ENCODE measurements at regions not wholly inside any gene's neighbourhood (a gene's known extent, or its start where the extent isn't known, plus 50 kb on each side); places are given as distances from the start of the nearest gene placed in this dataset.

GRCh38 chr1:226813671-226814591, 56.5 kb upstream of the PSEN2 start:
- DNase-seq = no peak
- peak overlapping the region; percentile 68 for H3K9ac ChIP-seq (ENCODE audit: low read length)
- CTCF ChIA-PET = interaction anchor here (0.7 to 2.2 kb wide), 3 partner anchors 24 to 626 kb away, joined by 4 to 21 read pairs (median 5); no protein-coding TSS in a partner anchor

GRCh38 chr1:226810681-226811080, 59.7 kb upstream of the PSEN2 start:
- Histone ChIP-seq H3K27ac (ENCODE audit: low read length) (no peak overlapping the region), H3K4me1 (ENCODE audit: insufficient read depth, low read length) (peaks cover 24% of the 10 kb centered on the region), H3K9me2 (replicated peaks; ENCODE audit: low read length) (no peaks in the 10 kb centered on the region), H3K27me3 (ENCODE audit: low read length) (no peaks in the 10 kb centered on the region), H3K4me2 (ENCODE audit: low read length) (no peak overlapping the region), H4K20me1 (ENCODE audit: low read length) (no peaks in the 10 kb centered on the region), H3K4me3 (ENCODE audit: low read length) (no peak overlapping the region), H3K9me3 (ENCODE audit: low read length) (no peaks in the 10 kb centered on the region), H3F3A (ENCODE audit: low read length, unreplicated experiment) (peaks cover 13% of the 10 kb centered on the region), H3K9ac (ENCODE audit: low read length) (no peak overlapping the region), H3K36me3 (ENCODE audit: low read depth, low read length) (no peaks in the 10 kb centered on the region), H2AFZ (ENCODE audit: low read length) (no peak overlapping the region), H3K79me2 (ENCODE audit: low read length) (no peaks in the 10 kb centered on the region)
- ATAC-seq (no peak), DNase-seq (no peak)
- intact Hi-C loops (cut with micrococcal nuclease) = no loop called here
- CTCF ChIA-PET = interaction anchor here (1.1 kb wide), 1 partner anchor 185 kb away, joined by 3 read pairs; no protein-coding TSS in a partner anchor
- POLR2A ChIA-PET (ENCODE audit: unreplicated experiment) = interaction anchor here (0.5 kb wide), 1 partner anchor 103 kb away, joined by 3 read pairs; no protein-coding TSS in a partner anchor
- BruUV-seq (replicated peaks) = no TSS peak
- TF ChIP-seq EZH2 (IDR thresholded peaks at IDR 0.05; ENCODE audit: low read length, unreplicated experiment) (no peak), CTCF (conservative IDR thresholded peaks at IDR 0.05; ENCODE audit: low read depth, low read length) (no peak), EZH2phosphoT487 (IDR thresholded peaks at IDR 0.05; ENCODE audit: borderline replicate concordance, low read length) (no peak)

More at GRCh38 chr1:226813671-226814591, 56.5 kb upstream of the PSEN2 start:
- no peaks in the 10 kb centered on the region for H3K36me3 ChIP-seq (ENCODE audit: low read depth, low read length)
- intact Hi-C loops (cut with micrococcal nuclease) = no loop called here
- no peaks in the 10 kb centered on the region for H3K27me3 ChIP-seq (ENCODE audit: low read length)
- TF ChIP-seq EZH2phosphoT487 (IDR thresholded peaks at IDR 0.05; ENCODE audit: borderline replicate concordance, low read length) (no peak), EZH2 (IDR thresholded peaks at IDR 0.05; ENCODE audit: low read length, unreplicated experiment) (no peak), CTCF (conservative IDR thresholded peaks at IDR 0.05; ENCODE audit: low read depth, low read length) (no peak)
- peaks cover 35% of the 10 kb centered on the region for H3K4me1 ChIP-seq (ENCODE audit: insufficient read depth, low read length)
- no peak overlapping the region for H3K4me3 ChIP-seq (ENCODE audit: low read length)
- no TSS peak for BruUV-seq (replicated peaks)
- POLR2A ChIA-PET (ENCODE audit: unreplicated experiment) = interaction anchor here (0.7 to 1.1 kb wide), 3 partner anchors 14 to 34 kb away, joined by 3 to 5 read pairs (median 4); no protein-coding TSS in a partner anchor
- peak overlapping the region; percentile 90 for H3K27ac ChIP-seq (ENCODE audit: low read length)
- H3F3A ChIP-seq (ENCODE audit: low read length, unreplicated experiment) = peaks cover 19% of the 10 kb centered on the region
- no peaks in the 10 kb centered on the region for H3K9me2 ChIP-seq (replicated peaks; ENCODE audit: low read length)
- ATAC-seq = no peak
- peak overlapping the region; percentile 54 for H3K4me2 ChIP-seq (ENCODE audit: low read length)
- H2AFZ ChIP-seq (ENCODE audit: low read length) = no peak overlapping the region
- H4K20me1 ChIP-seq (ENCODE audit: low read length) = no peaks in the 10 kb centered on the region
- no peaks in the 10 kb centered on the region for H3K79me2 ChIP-seq (ENCODE audit: low read length)
- no peaks in the 10 kb centered on the region for H3K9me3 ChIP-seq (ENCODE audit: low read length)
